ENCODE measurements at regions not wholly inside any gene's neighbourhood (a gene's known extent, or its start where the extent isn't known, plus 50 kb on each side); places are given as distances from the start of the nearest gene placed in this dataset.
"Not testable (repeated sequence)": the region's sequence is repeated elsewhere in the genome, so short reads cannot be mapped to it uniquely, and the experiment has no call there.

GRCh38 chr12:131506426-131506825 lies 204.5 kb upstream of the SFSWAP start:
- no peaks in the 10 kb centered on the region for H3K9me3 Mint-ChIP-seq
- H3K4me1 Mint-ChIP-seq, result peaks cover 7% of the 10 kb centered on the region
- no peak overlapping the region for H3K4me3 Mint-ChIP-seq
- H3K27me3 Mint-ChIP-seq, result peaks cover 6% of the 10 kb centered on the region
- H3K36me3 Mint-ChIP-seq (ENCODE audit: low read depth), result no peaks in the 10 kb centered on the region
- intact Hi-C loops (cut with micrococcal nuclease), result no loop called here
- DNase-seq, result no peak
- H3K27ac Mint-ChIP-seq, result no peak overlapping the region

GRCh38 chr12:131507094-131507493 lies 203.8 kb upstream of the SFSWAP start:
- Mint-ChIP-seq H3K27ac (no peak overlapping the region), H3K4me3 (no peak overlapping the region), H3K4me1 (peaks cover 11% of the 10 kb centered on the region), H3K9me3 (no peaks in the 10 kb centered on the region), H3K27me3 (peaks cover 6% of the 10 kb centered on the region), H3K36me3 (ENCODE audit: low read depth) (no peaks in the 10 kb centered on the region)
- no peak for DNase-seq
- intact Hi-C loops (cut with micrococcal nuclease), result no loop called here

- Mint-ChIP-seq H3K4me3 (no peak overlapping the region), H3K9me3 (no peaks in the 10 kb centered on the region), H3K27ac (no peak overlapping the region), H3K4me1 (peaks cover 14% of the 10 kb centered on the region), H3K36me3 (ENCODE audit: low read depth) (no peaks in the 10 kb centered on the region), H3K27me3 (peaks cover 6% of the 10 kb centered on the region)
- intact Hi-C loops (cut with micrococcal nuclease), result no loop called here
- DNase-seq, result no peak
These were observed 203.0 kb upstream of the SFSWAP start for GRCh38 chr12:131507881-131508280.

- Mint-ChIP-seq H3K4me1 (peaks cover 14% of the 10 kb centered on the region), H3K9me3 (no peaks in the 10 kb centered on the region), H3K27ac (no peak overlapping the region), H3K36me3 (ENCODE audit: low read depth) (no peaks in the 10 kb centered on the region), H3K27me3 (no peaks in the 10 kb centered on the region), H3K4me3 (no peak overlapping the region)
- DNase-seq, result no peak
- intact Hi-C loops (cut with micrococcal nuclease), result no loop called here
These were observed 201.2 kb upstream of the SFSWAP start for GRCh38 chr12:131509701-131510100.

GRCh38 chr12:131510431-131510830 lies 200.5 kb upstream of the SFSWAP start:
- H3K27ac Mint-ChIP-seq, result no peak overlapping the region
- no peaks in the 10 kb centered on the region for H3K36me3 Mint-ChIP-seq (ENCODE audit: low read depth)
- intact Hi-C loops (cut with micrococcal nuclease), result no loop called here
- peaks cover 14% of the 10 kb centered on the region for H3K4me1 Mint-ChIP-seq
- H3K27me3 Mint-ChIP-seq, result no peaks in the 10 kb centered on the region
- no peaks in the 10 kb centered on the region for H3K9me3 Mint-ChIP-seq
- H3K4me3 Mint-ChIP-seq, result no peak overlapping the region
- DNase-seq, result no peak

GRCh38 chr12:131511391-131511802 lies 199.5 kb upstream of the SFSWAP start:
- Mint-ChIP-seq H3K9me3 (no peaks in the 10 kb centered on the region), H3K27ac (peak overlapping the region; percentile 64), H3K4me1 (peaks cover 13% of the 10 kb centered on the region), H3K27me3 (no peaks in the 10 kb centered on the region), H3K36me3 (ENCODE audit: low read depth) (no peaks in the 10 kb centered on the region), H3K4me3 (no peak overlapping the region)
- DNase-seq, result peak; percentile 86
- intact Hi-C loops (cut with micrococcal nuclease), result no loop called here

- DNase-seq, result no peak
- no peak overlapping the region for H3K4me3 Mint-ChIP-seq
- intact Hi-C loops (cut with micrococcal nuclease), result no loop called here
- H3K27me3 Mint-ChIP-seq, result no peaks in the 10 kb centered on the region
- no peaks in the 10 kb centered on the region for H3K9me3 Mint-ChIP-seq
- H3K4me1 Mint-ChIP-seq, result peaks cover 12% of the 10 kb centered on the region
- no peaks in the 10 kb centered on the region for H3K36me3 Mint-ChIP-seq (ENCODE audit: low read depth)
- peak overlapping the region; percentile 64 for H3K27ac Mint-ChIP-seq
These were observed 198.9 kb upstream of the SFSWAP start for GRCh38 chr12:131511803-131512561.

- Mint-ChIP-seq H3K36me3 (ENCODE audit: low read depth) (no peaks in the 10 kb centered on the region), H3K9me3 (no peaks in the 10 kb centered on the region), H3K4me3 (no peak overlapping the region), H3K27me3 (peaks cover 4% of the 10 kb centered on the region), H3K4me1 (peaks cover 13% of the 10 kb centered on the region), H3K27ac (peak overlapping the region; percentile 14)
- no peak for DNase-seq
- intact Hi-C loops (cut with micrococcal nuclease), result no loop called here
These were observed 197.3 kb upstream of the SFSWAP start for GRCh38 chr12:131513606-131514005.

- H3K27me3 Mint-ChIP-seq, result peaks cover 13% of the 10 kb centered on the region
- H3K4me3 Mint-ChIP-seq; H3K36me3 Mint-ChIP-seq (ENCODE audit: low read depth); H3K4me1 Mint-ChIP-seq; H3K27ac Mint-ChIP-seq; intact Hi-C loops (cut with micrococcal nuclease); H3K9me3 Mint-ChIP-seq; DNase-seq: not testable (repeated sequence)
These were observed 190.3 kb upstream of the SFSWAP start for GRCh38 chr12:131520553-131520952.

- H3K27me3 Mint-ChIP-seq, result peaks cover 13% of the 10 kb centered on the region
- H3K36me3 Mint-ChIP-seq (ENCODE audit: low read depth), result no peaks in the 10 kb centered on the region
- no peak for DNase-seq
- no peak overlapping the region for H3K4me3 Mint-ChIP-seq
- H3K4me1 Mint-ChIP-seq, result peaks cover 2% of the 10 kb centered on the region
- intact Hi-C loops (cut with micrococcal nuclease), result no loop called here
- H3K27ac Mint-ChIP-seq, result no peak overlapping the region
- H3K9me3 Mint-ChIP-seq, result no peaks in the 10 kb centered on the region
These were observed 189.6 kb upstream of the SFSWAP start for GRCh38 chr12:131521326-131521725.

GRCh38 chr12:131525795-131526508 lies 184.9 kb upstream of the SFSWAP start:
- Mint-ChIP-seq H3K36me3 (ENCODE audit: low read depth) (no peaks in the 10 kb centered on the region), H3K4me3 (no peak overlapping the region), H3K27me3 (no peaks in the 10 kb centered on the region), H3K4me1 (no peaks in the 10 kb centered on the region), H3K9me3 (no peaks in the 10 kb centered on the region), H3K27ac (no peak overlapping the region)
- DNase-seq, result no peak
- intact Hi-C loops (cut with micrococcal nuclease), result no loop called here

- Mint-ChIP-seq H3K27me3 (no peaks in the 10 kb centered on the region), H3K36me3 (ENCODE audit: low read depth) (no peaks in the 10 kb centered on the region), H3K27ac (no peak overlapping the region), H3K4me1 (no peaks in the 10 kb centered on the region), H3K4me3 (no peak overlapping the region), H3K9me3 (no peaks in the 10 kb centered on the region)
- intact Hi-C loops (cut with micrococcal nuclease), result no loop called here
- DNase-seq, result no peak
These were observed 183.8 kb upstream of the SFSWAP start for GRCh38 chr12:131527092-131527491.

GRCh38 chr12:131527736-131528135 lies 183.2 kb upstream of the SFSWAP start:
- H3K27me3 Mint-ChIP-seq, result no peaks in the 10 kb centered on the region

GRCh38 chr12:131528144-131528543 lies 182.7 kb upstream of the SFSWAP start:
- H3K27ac Mint-ChIP-seq, result no peak overlapping the region
- intact Hi-C loops (cut with micrococcal nuclease), result no loop called here
- H3K9me3 Mint-ChIP-seq, result no peaks in the 10 kb centered on the region
- H3K36me3 Mint-ChIP-seq (ENCODE audit: low read depth), result no peaks in the 10 kb centered on the region
- no peaks in the 10 kb centered on the region for H3K4me1 Mint-ChIP-seq
- H3K4me3 Mint-ChIP-seq, result no peak overlapping the region
- H3K27me3 Mint-ChIP-seq, result no peaks in the 10 kb centered on the region
- no peak for DNase-seq

More at GRCh38 chr12:131527736-131528135, 183.2 kb upstream of the SFSWAP start:
- H3K4me3 Mint-ChIP-seq, result no peak overlapping the region
- no peaks in the 10 kb centered on the region for H3K9me3 Mint-ChIP-seq
- H3K4me1 Mint-ChIP-seq, result no peaks in the 10 kb centered on the region
- no peaks in the 10 kb centered on the region for H3K36me3 Mint-ChIP-seq (ENCODE audit: low read depth)
- intact Hi-C loops (cut with micrococcal nuclease), result no loop called here
- H3K27ac Mint-ChIP-seq, result no peak overlapping the region
- no peak for DNase-seq
